ENCODE measurements at regions not wholly inside any gene's neighbourhood (a gene's known extent, or its start where the extent isn't known, plus 50 kb on each side); places are given as distances from the start of the nearest gene placed in this dataset.

GRCh38 chr7:67788669-67789068, 792.0 kb downstream of the TYW1 start:
- no peak overlapping the region for H2BK15ac ChIP-seq (ENCODE audit: low read depth, low read length)
- intact Hi-C loops (cut with micrococcal nuclease) (no loop called here), in situ Hi-C loops (cut with MboI; ENCODE audit: low sequenced_read_pairs) (no loop called here), dilution Hi-C loops (cut with HindIII; ENCODE audit: low sequenced_read_pairs, unreplicated experiment) (no loop called here)
- ATAC-seq (ENCODE audit: low read depth) (no peak), DNase-seq (no peak)
- ChIA-PET POLR2A (ENCODE audit: unreplicated experiment) (no interaction called here), CTCF (no interaction called here)
- no peak overlapping the region for H3K27ac ChIP-seq (ENCODE audit: insufficient read depth, low read length)
- H3K9me3 ChIP-seq (ENCODE audit: control insufficient read depth, insufficient read depth, low read length) = peaks cover 21% of the 10 kb centered on the region
- H3K23ac ChIP-seq (ENCODE audit: low read depth, low read length) = no peak overlapping the region
- no peak overlapping the region for H3K14ac ChIP-seq (replicated peaks; ENCODE audit: low read depth, low read length)
- H3K18ac ChIP-seq (ENCODE audit: low read depth, low read length) = no peak overlapping the region
- H3K79me1 ChIP-seq (ENCODE audit: low read depth in 1 of 2, low read length in 2 of 2) = no peaks in the 10 kb centered on the region
- no peak overlapping the region for H2BK5ac ChIP-seq (ENCODE audit: low read depth, low read length, poor library complexity, severe bottlenecking)
- H4K5ac ChIP-seq (ENCODE audit: low read depth, low read length) = no peak overlapping the region
- H3K4ac ChIP-seq (ENCODE audit: low read depth, low read length) = no peak overlapping the region
- no peak overlapping the region for H2AFZ ChIP-seq (replicated peaks; ENCODE audit: low read length, poor library complexity)
- H3K56ac ChIP-seq (ENCODE audit: extremely low read depth, insufficient read depth, low read length) = no peak overlapping the region
- no peak overlapping the region for H4K91ac ChIP-seq (ENCODE audit: insufficient read depth, low read depth, low read length)
- no peak overlapping the region for H2BK20ac ChIP-seq (ENCODE audit: low read depth, low read length)
- no peak overlapping the region for H3K4me2 ChIP-seq (ENCODE audit: low read depth, low read length)
- H3K27me3 ChIP-seq (ENCODE audit: control insufficient read depth, insufficient read depth, low read length) = no peaks in the 10 kb centered on the region
- H2AK5ac ChIP-seq (ENCODE audit: low read depth, low read length) = no peak overlapping the region
- H4K8ac ChIP-seq (ENCODE audit: low read depth in 2 of 2, low read length in 2 of 2) = no peak overlapping the region
- no peak overlapping the region for H3K4me3 ChIP-seq (ENCODE audit: insufficient read depth, low read depth, low read length)
- no peak overlapping the region for H3K9ac ChIP-seq (ENCODE audit: low read depth, low read length)
- TF ChIP-seq MAZ (IDR thresholded peaks at IDR 0.05; ENCODE audit: borderline replicate concordance, low read depth, low read length) = no peak
- TF ChIP-seq BHLHE40 (IDR thresholded peaks at IDR 0.05; ENCODE audit: low read depth, low read length) = no peak
- TF ChIP-seq POLR2A (IDR thresholded peaks at IDR 0.05; ENCODE audit: low read depth, low read length) = no peak
- TF ChIP-seq ELK1 (IDR thresholded peaks at IDR 0.05; ENCODE audit: borderline replicate concordance, low read depth, low read length) = no peak
- no peak for TF ChIP-seq CHD1 (IDR thresholded peaks at IDR 0.05; ENCODE audit: low read depth, low read length)
- no peak for TF ChIP-seq CTCF (conservative IDR thresholded peaks at IDR 0.05; ENCODE audit: low read depth, low read length)
- no peak for TF ChIP-seq SMC3 (IDR thresholded peaks at IDR 0.05; ENCODE audit: low read depth, low read length)
- no peak for TF ChIP-seq MXI1 (IDR thresholded peaks at IDR 0.05; ENCODE audit: borderline replicate concordance, low read depth, low read length)
- no peak for TF ChIP-seq USF2 (IDR thresholded peaks at IDR 0.05; ENCODE audit: low read depth, low read length)
- H3K9me1 ChIP-seq (ENCODE audit: insufficient read depth, low read length) = no peaks in the 10 kb centered on the region
- no TSS peak for BruUV-seq (replicated peaks)
- 30% methylated on average over 2 of the region's 11 CpGs; no CpG with 5 or more reads in 1 of the 2 experiments for WGBS, 2 experiments (ENCODE audit: extremely low coverage in 2 of 2, insufficient read length in 1 of 2)
- H2BK120ac ChIP-seq (ENCODE audit: low read depth, low read length) = no peak overlapping the region
- H3K4me1 ChIP-seq (ENCODE audit: control insufficient read depth, insufficient read depth, low read length) = no peaks in the 10 kb centered on the region
- no peaks in the 10 kb centered on the region for H3K36me3 ChIP-seq (ENCODE audit: control insufficient read depth, insufficient read depth, low read length)
- no peak overlapping the region for H2AK9ac ChIP-seq (replicated peaks; ENCODE audit: low read depth, low read length, poor library complexity)
- H4K20me1 ChIP-seq (ENCODE audit: insufficient read depth, low read length) = no peaks in the 10 kb centered on the region

Measured in IMR-90 (cell line).